Psoas muscle (tissue), 7 donors: ENCODE measurements at regions not wholly inside any gene's neighbourhood (a gene's known extent, or its start where the extent isn't known, plus 50 kb on each side); places are given as distances from the start of the nearest gene placed in this dataset.

Source experiments
- ATAC-seq, 4 donors: fragments of 200-7000 bp; cut with Tn5 transposase; one replicate each; pipeline ENCODE4 v1.9.1; 2020; ENCODE audit warnings: moderate library complexity in 3 of 4, mild to moderate bottlenecking in 2 of 4
- DNase-seq, 2 donors: peaks; one replicate each; pipeline ENCODE4 v3.0.0-alpha.2; 2020
- H3K27ac ChIP-seq: fragments of 200-600 bp; one replicate; pipeline ENCODE4 v1.8.0; 2022
- H3K27me3 ChIP-seq, 3 donors: fragments of 200-600 bp in 1 of 3; one replicate each; pipeline versions ENCODE4 v1.6.1 to v1.8.0; 2013 to 2022; ENCODE audit warnings: low read length in 2 of 3, mild to moderate bottlenecking in 2 of 3, moderate library complexity in 1 of 3; ENCODE audit not compliant: insufficient read depth in 3 of 3
- H3K36me3 ChIP-seq, 2 donors: fragments of 200-600 bp in 1 of 2; one replicate each; pipeline versions ENCODE4 v1.6.1 to v1.8.0; 2013 to 2022; ENCODE audit warnings: low read depth in 1 of 2, mild to moderate bottlenecking in 1 of 2, moderate library complexity in 1 of 2; ENCODE audit not compliant: insufficient read depth in 1 of 2
- H3K4me1 ChIP-seq: fragments of 200-600 bp; one replicate; pipeline ENCODE4 v1.8.0; 2022
- H3K4me3 ChIP-seq: fragments of 200-600 bp; one replicate; pipeline ENCODE4 v1.8.0; 2022; ENCODE audit warnings: mild to moderate bottlenecking
- H3K9me3 ChIP-seq: fragments of 200-600 bp; one replicate; pipeline ENCODE4 v1.8.0; 2022
- CTCF ChIP-seq: fragments of 200-600 bp; IDR thresholded peaks from one replicate; pipeline ENCODE4 v1.8.0; 2022; ENCODE audit warnings: antibody characterized with exemption
- WGBS, 3 donors: extraction: QIAGEN DNeasy Blood & Tissue Kit; methylation state at CpG; one replicate each; pipeline versions ENCODE4 v1.1.6 to v1.1.7; 2013; 5-methylcytosine and 5-hydroxymethylcytosine counted together
- intact Hi-C, 2 donors: fragments of 100-400 bp; cut with DNase I; formaldehyde crosslinking; loops; one replicate each; pipeline versions ENCODE4 v1.11.0 to v1.14.2; 2022
- donor health status: healthy with polysubstance abuse.
- donor health status: DM: no; HTN: no; CAD: no; lungs with moderate emphysema.
- donor health status: Bipolar disorder and iron deficiency.
- donor health status: healthy.
- donor health status: DM: yes; HTN: yes; CAD: no.
- donor health status: DM: no; HTN: no; CAD: no.
- donor health status: DM: yes; HTN: yes; CAD: no.

DNA sequence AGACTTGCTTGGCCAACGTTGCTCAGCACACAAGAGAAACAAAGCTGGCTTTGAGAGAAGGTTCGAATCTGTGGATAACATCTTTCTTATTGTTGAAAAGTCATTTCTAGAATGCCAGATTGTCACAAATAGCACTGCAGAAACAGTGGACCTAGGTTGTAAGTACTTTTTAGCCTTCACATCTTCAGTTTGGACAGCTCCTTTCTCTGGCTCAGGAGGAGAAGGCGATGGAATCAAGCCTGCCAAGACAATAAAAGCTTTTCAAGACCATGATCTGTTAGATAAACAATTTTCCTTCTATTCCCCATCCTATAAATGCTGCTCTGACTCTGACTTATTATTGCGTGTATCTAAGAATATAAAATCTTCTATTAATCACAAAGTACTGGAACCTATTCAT, 615.2 kb upstream of the SEMA6A start:
- TF ChIP-seq CTCF, result no peak
- intact Hi-C loops, result no loop called here
- H3K36me3 ChIP-seq, result no peaks in the 10 kb centered on the region
- WGBS, 3 donors, result 74 to 86% (median 82%) methylated on average over 4 of the region's 4 CpGs
- no peak for ATAC-seq
- no peaks in the 10 kb centered on the region for H3K4me1 ChIP-seq
- no peaks in the 10 kb centered on the region for H3K9me3 ChIP-seq
- no peak overlapping the region for H3K4me3 ChIP-seq
- no peak for DNase-seq
- H3K27me3 ChIP-seq, result no peaks in the 10 kb centered on the region
- H3K27ac ChIP-seq, result no peak overlapping the region

GRCh38 chr5:117188211-117188610, 613.6 kb upstream of the SEMA6A start:
- Histone ChIP-seq H3K27me3 (no peaks in the 10 kb centered on the region), H3K4me3 (no peak overlapping the region), H3K36me3 (no peaks in the 10 kb centered on the region), H3K27ac (no peak overlapping the region), H3K4me1 (no peaks in the 10 kb centered on the region), H3K9me3 (no peaks in the 10 kb centered on the region)
- 21 to 35% (median 30%) methylated on average over 1 of the region's 1 CpG for WGBS, 3 donors
- TF ChIP-seq CTCF, result no peak
- ATAC-seq, result no peak
- DNase-seq, result no peak
- intact Hi-C loops, result no loop called here

- 91 to 92% (median 92%) methylated on average over 3 of the region's 3 CpGs for WGBS, 3 donors
- H3K4me3 ChIP-seq, result no peak overlapping the region
- ATAC-seq (no peak), DNase-seq (no peak)
- TF ChIP-seq CTCF, result no peak
- no peak overlapping the region for H3K27ac ChIP-seq
- intact Hi-C loops, result no loop called here
- no peaks in the 10 kb centered on the region for H3K27me3 ChIP-seq
- H3K36me3 ChIP-seq, result no peaks in the 10 kb centered on the region
- no peaks in the 10 kb centered on the region for H3K9me3 ChIP-seq
- no peaks in the 10 kb centered on the region for H3K4me1 ChIP-seq
Observed at GRCh38 chr5:117186751-117187150, 612.1 kb upstream of the SEMA6A start.

DNA sequence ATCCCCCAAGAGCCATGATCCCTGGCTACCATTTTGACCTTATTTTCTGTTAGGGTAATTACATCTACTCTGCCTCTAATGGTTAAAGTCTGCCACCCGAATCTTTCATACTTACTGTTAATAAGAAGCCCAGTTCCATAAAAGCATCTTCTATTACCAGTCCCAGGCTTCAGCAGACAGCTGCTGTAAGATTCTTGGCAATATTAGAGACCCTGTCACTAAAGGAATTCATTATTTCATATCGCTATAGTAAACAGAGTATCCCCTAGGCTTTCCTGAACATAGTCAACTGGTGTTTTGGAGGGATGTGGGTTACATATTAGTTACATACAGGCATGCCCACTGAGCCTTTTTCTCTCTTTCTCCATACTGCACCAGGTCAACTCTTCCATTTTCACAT, 608.7 kb upstream of the SEMA6A start:
- TF ChIP-seq CTCF, result no peak
- ATAC-seq (no peak), DNase-seq (no peak)
- WGBS, 3 donors, result 17 to 27% (median 23%) methylated on average over 2 of the region's 2 CpGs
- no peaks in the 10 kb centered on the region for H3K27me3 ChIP-seq
- no peak overlapping the region for H3K27ac ChIP-seq
- intact Hi-C loops, result no loop called here
- H3K4me1 ChIP-seq, result no peaks in the 10 kb centered on the region
- no peaks in the 10 kb centered on the region for H3K9me3 ChIP-seq
- H3K4me3 ChIP-seq, result no peak overlapping the region
- no peaks in the 10 kb centered on the region for H3K36me3 ChIP-seq

DNA sequence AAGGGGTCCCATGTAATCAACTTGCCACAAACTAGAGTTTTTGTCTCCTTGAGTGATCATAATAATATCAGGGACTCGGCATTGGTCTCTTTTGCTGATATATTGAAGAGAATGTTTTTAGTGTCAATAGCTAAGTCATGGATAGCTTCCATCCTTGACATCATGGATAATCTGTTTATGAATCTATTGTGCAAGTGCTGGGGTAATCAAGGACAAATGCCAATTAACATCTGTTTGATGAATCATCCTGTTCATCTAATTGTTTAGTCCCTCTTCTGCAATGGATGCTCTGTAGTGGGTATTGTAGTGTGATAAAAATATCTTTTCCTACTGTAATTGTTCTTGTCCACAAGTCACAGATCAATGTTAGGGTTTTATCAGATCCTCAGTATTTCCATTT, 607.5 kb upstream of the SEMA6A start:
- TF ChIP-seq CTCF, result no peak
- DNase-seq, result no peak
- H3K4me3 ChIP-seq, result no peak overlapping the region
- no peaks in the 10 kb centered on the region for H3K4me1 ChIP-seq
- H3K36me3 ChIP-seq, result no peaks in the 10 kb centered on the region
- H3K27me3 ChIP-seq, result no peaks in the 10 kb centered on the region
- 11 to 42% (median 24%) methylated on average over 1 of the region's 1 CpG for WGBS, 3 donors
- no peak overlapping the region for H3K27ac ChIP-seq
- intact Hi-C loops, result no loop called here
- H3K9me3 ChIP-seq, result no peaks in the 10 kb centered on the region
- no peak for ATAC-seq
